ENCODE measurements at regions not wholly inside any gene's neighbourhood (a gene's known extent, or its start where the extent isn't known, plus 50 kb on each side); places are given as distances from the start of the nearest gene placed in this dataset.

DNA sequence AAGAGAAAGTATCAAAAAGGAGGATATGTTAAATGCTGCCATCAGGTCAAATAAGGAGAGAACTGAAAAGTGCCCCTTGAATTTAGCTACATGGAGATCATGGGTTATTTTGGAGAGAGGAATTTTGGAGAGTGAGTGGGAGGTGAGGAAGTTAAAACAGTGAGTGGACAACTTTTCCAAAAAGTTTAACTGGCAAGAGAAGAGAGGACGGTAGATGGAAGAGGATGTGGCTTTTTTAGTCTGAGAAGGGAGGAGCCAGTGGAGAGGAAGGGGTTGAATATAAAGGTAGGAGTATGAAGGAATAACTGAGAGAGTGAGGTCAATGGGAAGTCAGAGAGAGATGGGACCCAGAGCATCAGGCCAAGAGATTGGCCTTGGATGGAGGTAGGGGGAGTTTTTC lies 62.5 kb upstream of the NFE2L2 start:
- Histone ChIP-seq H3K4me1 (no peaks in the 10 kb centered on the region), H3K9me3 (no peaks in the 10 kb centered on the region), H3K4me3 (ENCODE audit: low read depth, low read length) (no peak overlapping the region), H3K27me3 (no peaks in the 10 kb centered on the region), H3K36me3 (no peaks in the 10 kb centered on the region)
- TF ChIP-seq CTCF (IDR thresholded peaks at IDR 0.05; ENCODE audit: low read depth, low read length): no peak
- DNase-seq: no peak

- Histone ChIP-seq H3K4me1 (no peaks in the 10 kb centered on the region), H3K9me3 (no peaks in the 10 kb centered on the region), H3K27me3 (no peaks in the 10 kb centered on the region), H3K4me3 (ENCODE audit: low read depth, low read length) (no peak overlapping the region), H3K36me3 (no peaks in the 10 kb centered on the region)
- no peak for TF ChIP-seq CTCF (IDR thresholded peaks at IDR 0.05; ENCODE audit: low read depth, low read length)
- no peak for DNase-seq
Measured at GRCh38 chr2:177328056-177328455, 63.5 kb upstream of the NFE2L2 start.

DNA sequence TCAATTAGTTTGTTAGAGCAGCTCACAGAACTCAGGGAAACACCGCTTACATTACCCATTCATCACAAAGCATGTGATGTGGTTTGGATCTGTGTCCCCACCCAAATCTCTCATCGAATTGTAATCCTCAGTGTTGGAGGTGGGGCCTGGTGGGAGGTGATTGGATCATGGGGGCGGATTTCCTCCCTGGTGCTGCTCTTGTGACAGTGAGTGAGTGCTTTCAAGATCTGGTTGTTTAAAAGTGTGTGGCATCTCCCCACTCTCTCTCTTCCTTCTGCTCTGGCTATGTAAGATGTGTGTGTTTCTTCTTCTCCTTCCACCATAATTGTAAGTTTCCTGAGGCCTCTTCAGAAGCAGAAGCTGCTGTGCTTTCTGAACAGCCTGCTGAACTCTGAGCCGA lies 63.5 kb upstream of the AGPS start:
- no peak overlapping the region for H3K4me3 ChIP-seq (ENCODE audit: low read depth, low read length)
- no peaks in the 10 kb centered on the region for H3K36me3 ChIP-seq
- no peak for TF ChIP-seq CTCF (IDR thresholded peaks at IDR 0.05; ENCODE audit: low read depth, low read length)
- H3K27me3 ChIP-seq: no peaks in the 10 kb centered on the region
- H3K9me3 ChIP-seq: no peaks in the 10 kb centered on the region
- no peaks in the 10 kb centered on the region for H3K4me1 ChIP-seq
- DNase-seq: no peak

DNA sequence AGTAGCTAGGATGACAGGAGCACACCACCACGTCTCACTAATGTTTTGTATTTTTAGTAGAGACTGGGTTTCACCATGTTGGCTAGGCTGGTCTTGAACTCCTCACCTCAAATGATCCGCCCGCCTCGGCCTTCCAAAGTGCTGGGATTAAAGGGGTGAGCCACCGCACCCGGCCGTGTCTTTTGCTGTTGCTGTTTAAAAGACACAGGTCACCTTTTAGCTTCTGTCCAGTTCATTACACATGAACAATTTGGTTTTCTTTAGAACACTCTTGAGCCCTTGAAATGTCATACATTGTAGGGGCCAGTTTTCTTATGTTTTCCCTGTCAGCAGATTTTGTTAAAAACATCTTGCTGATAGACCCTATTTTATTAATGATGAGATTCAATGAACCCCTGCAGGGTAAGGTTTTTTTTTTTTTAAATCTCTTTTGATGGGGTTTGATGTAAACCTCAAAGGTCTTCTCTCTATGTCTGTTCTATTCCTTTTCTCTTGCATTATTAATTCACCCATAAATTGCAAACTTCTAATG lies 61.0 kb upstream of the AGPS start:
- no peak for TF ChIP-seq CTCF (IDR thresholded peaks at IDR 0.05; ENCODE audit: low read depth, low read length)
- no peak for DNase-seq
- no peak overlapping the region for H3K4me3 ChIP-seq (ENCODE audit: low read depth, low read length)

GRCh38 chr2:177332026-177332991 lies 60.3 kb upstream of the AGPS start:
- peak; percentile 61 for TF ChIP-seq CTCF (IDR thresholded peaks at IDR 0.05; ENCODE audit: low read depth, low read length)
- Histone ChIP-seq H3K4me1 (no peaks in the 10 kb centered on the region), H3K4me3 (ENCODE audit: low read depth, low read length) (peak overlapping the region; percentile 16; the same call in 1 of the 2 replicates), H3K36me3 (no peaks in the 10 kb centered on the region), H3K9me3 (no peaks in the 10 kb centered on the region), H3K27me3 (no peaks in the 10 kb centered on the region)
- DNase-seq: peak; percentile 22

More for the DNA sequence above, 61.0 kb upstream of the AGPS start:
- Histone ChIP-seq H3K9me3 (no peaks in the 10 kb centered on the region), H3K27me3 (no peaks in the 10 kb centered on the region), H3K4me1 (no peaks in the 10 kb centered on the region), H3K36me3 (no peaks in the 10 kb centered on the region)

GRCh38 chr2:177332992-177333388 lies 59.6 kb upstream of the AGPS start:
- no peaks in the 10 kb centered on the region for H3K4me1 ChIP-seq
- H3K4me3 ChIP-seq (ENCODE audit: low read depth, low read length): no peak overlapping the region
- H3K9me3 ChIP-seq: no peaks in the 10 kb centered on the region
- no peak for DNase-seq
- no peaks in the 10 kb centered on the region for H3K36me3 ChIP-seq
- TF ChIP-seq CTCF (IDR thresholded peaks at IDR 0.05; ENCODE audit: low read depth, low read length): no peak
- H3K27me3 ChIP-seq: no peaks in the 10 kb centered on the region

Measured in BE2C (cell line).